HG03378 (cell line): ENCODE measurements at regions not wholly inside any gene's neighbourhood (a gene's known extent, or its start where the extent isn't known, plus 50 kb on each side); places are given as distances from the start of the nearest gene placed in this dataset.
"Not testable (repeated sequence)": the region's sequence is repeated elsewhere in the genome, so short reads cannot be mapped to it uniquely, and the experiment has no call there.

Experiments
- ATAC-seq: cut with Tn5 transposase; IDR thresholded peaks from one replicate; pipeline ENCODE4 v1.9.1; 2021; ENCODE audit warnings: mild to moderate bottlenecking, moderate library complexity; ENCODE audit not compliant: unreplicated experiment

GRCh38 chr5:1982561-1982960, 99.8 kb upstream of the IRX4 start:
- ATAC-seq, result not testable (repeated sequence)

- no peak for ATAC-seq
Measured at GRCh38 chr5:1975898-1976765, 93.4 kb upstream of the IRX4 start.

- no peak for ATAC-seq
Measured at GRCh38 chr5:1975406-1975715, 92.6 kb upstream of the IRX4 start.

GRCh38 chr5:1974501-1975405, 92.0 kb upstream of the IRX4 start:
- ATAC-seq, result no peak

- ATAC-seq, result no peak
Measured at GRCh38 chr5:1974081-1974480, 91.4 kb upstream of the IRX4 start.

GRCh38 chr5:1973391-1974013, 90.8 kb upstream of the IRX4 start:
- ATAC-seq, result no peak

GRCh38 chr5:1971944-1972343, 89.2 kb upstream of the IRX4 start:
- no peak for ATAC-seq

GRCh38 chr5:1967736-1968135, 85.0 kb upstream of the IRX4 start:
- no peak for ATAC-seq

GRCh38 chr5:1966461-1966860, 83.7 kb upstream of the IRX4 start:
- no peak for ATAC-seq

- ATAC-seq, result no peak
Measured at GRCh38 chr5:1965925-1966324, 83.2 kb upstream of the IRX4 start.

- ATAC-seq, result no peak
Measured at GRCh38 chr5:1963941-1964451, 81.3 kb upstream of the IRX4 start.

- ATAC-seq, result no peak
Measured at GRCh38 chr5:1963358-1963757, 80.6 kb upstream of the IRX4 start.

GRCh38 chr5:1962619-1963355, 80.1 kb upstream of the IRX4 start:
- ATAC-seq, result no peak

GRCh38 chr5:1961952-1962595, 79.3 kb upstream of the IRX4 start:
- ATAC-seq, result no peak

- ATAC-seq, result no peak
Measured at GRCh38 chr5:1961304-1961946, 78.7 kb upstream of the IRX4 start.

- ATAC-seq, result no peak
Measured at GRCh38 chr5:1960595-1961303, 78.0 kb upstream of the IRX4 start.

GRCh38 chr5:1959725-1960581, 77.2 kb upstream of the IRX4 start:
- no peak for ATAC-seq

- ATAC-seq, result no peak
Measured at GRCh38 chr5:1959231-1959630, 76.5 kb upstream of the IRX4 start.
